ENCODE measurements at regions not wholly inside any gene's neighbourhood (a gene's known extent, or its start where the extent isn't known, plus 50 kb on each side); places are given as distances from the start of the nearest gene placed in this dataset.

- no peak for DNase-seq
Measured at GRCh38 chr12:11568762-11569478, 80.6 kb upstream of the ETV6 start.

GRCh38 chr12:11569716-11570115 lies 79.8 kb upstream of the ETV6 start:
- DNase-seq = no peak

GRCh38 chr12:11573880-11574279 lies 75.6 kb upstream of the ETV6 start:
- no peak for DNase-seq

GRCh38 chr12:11576104-11576503 lies 73.4 kb upstream of the ETV6 start:
- no peak for DNase-seq

GRCh38 chr12:11577658-11578260 lies 71.7 kb upstream of the ETV6 start:
- no peak for DNase-seq

- DNase-seq = no peak
Measured at GRCh38 chr12:11578461-11578993, 70.9 kb upstream of the ETV6 start.

- DNase-seq = no peak
Measured at GRCh38 chr12:11580125-11580751, 69.2 kb upstream of the ETV6 start.

GRCh38 chr12:11581179-11581755 lies 68.2 kb upstream of the ETV6 start:
- peak; percentile 13 to 61 for DNase-seq

GRCh38 chr12:11584221-11584855 lies 65.1 kb upstream of the ETV6 start:
- no peak for DNase-seq

GRCh38 chr12:11592484-11592883 lies 57.0 kb upstream of the ETV6 start:
- DNase-seq = no peak

- DNase-seq = no peak
Measured at GRCh38 chr12:11593013-11593412, 56.5 kb upstream of the ETV6 start.

- no peak for DNase-seq
Measured at GRCh38 chr12:11595080-11595479, 54.4 kb upstream of the ETV6 start.

- no peak for DNase-seq
Measured at GRCh38 chr12:11596141-11596540, 53.3 kb upstream of the ETV6 start.

GRCh38 chr12:11598900-11599299 lies 50.6 kb upstream of the ETV6 start:
- no peak for DNase-seq

Measured in NCI-H187 (cell line).